Dermis blood vessel endothelial cell (primary cell): ENCODE measurements at regions not wholly inside any gene's neighbourhood (a gene's known extent, or its start where the extent isn't known, plus 50 kb on each side); places are given as distances from the start of the nearest gene placed in this dataset.

ENCODE experiments used
- DNase-seq: peaks from one replicate; pipeline ENCODE4 v3.0.0; 2010

DNA sequence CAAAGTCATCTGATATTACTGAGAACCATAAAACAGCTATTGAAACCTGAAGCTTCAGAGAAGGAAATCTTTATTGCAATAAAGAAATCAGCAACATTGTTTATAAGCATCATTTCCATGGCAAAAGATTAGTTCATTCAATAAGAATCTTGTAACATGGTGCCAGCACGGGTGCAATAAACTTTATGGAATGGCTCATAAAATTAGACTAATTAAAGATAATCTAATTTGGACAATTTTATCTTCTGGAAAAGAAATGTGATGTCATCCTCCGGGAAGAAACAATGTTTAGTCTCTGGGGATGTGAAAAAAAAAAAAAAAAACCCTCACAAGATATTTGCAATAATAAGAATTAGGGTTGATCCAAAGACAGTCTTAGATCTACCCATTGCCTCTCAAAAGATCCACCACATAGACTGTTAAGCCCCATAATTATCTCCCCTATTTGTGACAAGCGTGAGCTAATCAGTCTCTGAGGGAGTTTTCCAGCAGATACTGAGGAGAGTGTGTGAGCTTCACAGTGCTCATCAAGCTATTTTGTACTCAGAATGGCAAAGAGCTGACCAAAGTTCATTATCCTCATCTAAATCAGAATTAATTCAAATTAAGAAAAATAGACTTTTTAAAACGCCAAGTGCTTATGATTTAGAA, 297.0 kb upstream of the EDNRB start:
- no peak for DNase-seq

DNA sequence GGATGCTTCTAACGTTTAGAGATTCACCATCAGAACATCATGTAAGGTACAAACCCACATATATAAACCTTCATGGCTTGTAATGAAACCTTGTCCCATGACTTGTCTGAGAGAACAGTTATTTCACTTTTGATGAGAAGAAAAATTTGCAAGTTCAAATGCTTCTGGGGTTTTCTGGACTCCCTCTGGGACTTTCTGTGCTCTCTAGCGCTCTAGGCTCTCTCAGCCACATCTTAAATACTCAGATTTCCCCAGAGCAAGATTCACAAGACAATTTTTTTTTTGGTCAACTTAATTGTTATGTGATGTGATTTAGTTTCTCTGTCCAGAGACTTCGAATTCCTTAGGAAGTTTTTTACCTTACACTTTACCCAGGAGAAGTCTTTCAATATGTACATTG, 282.8 kb upstream of the EDNRB start:
- DNase-seq, result no peak

DNA sequence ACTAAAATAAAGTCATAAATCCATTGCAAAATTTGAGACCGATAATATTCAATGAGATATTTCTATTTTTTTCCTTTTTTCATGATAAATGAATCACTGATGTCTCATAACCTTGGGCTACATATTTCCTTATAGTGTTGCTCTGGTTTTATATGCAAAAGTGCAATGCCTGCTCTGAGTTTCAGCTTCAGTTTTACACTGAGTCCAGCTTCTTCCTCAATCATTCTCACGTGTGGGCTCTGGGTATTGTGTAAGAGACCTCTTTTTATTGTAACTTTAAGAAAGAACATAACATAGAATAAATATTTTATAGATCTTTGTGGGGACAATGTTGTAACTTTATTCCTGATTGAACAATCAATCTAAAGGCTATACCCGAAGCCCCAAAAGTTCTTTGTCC, 280.2 kb upstream of the EDNRB start:
- DNase-seq, result no peak

DNA sequence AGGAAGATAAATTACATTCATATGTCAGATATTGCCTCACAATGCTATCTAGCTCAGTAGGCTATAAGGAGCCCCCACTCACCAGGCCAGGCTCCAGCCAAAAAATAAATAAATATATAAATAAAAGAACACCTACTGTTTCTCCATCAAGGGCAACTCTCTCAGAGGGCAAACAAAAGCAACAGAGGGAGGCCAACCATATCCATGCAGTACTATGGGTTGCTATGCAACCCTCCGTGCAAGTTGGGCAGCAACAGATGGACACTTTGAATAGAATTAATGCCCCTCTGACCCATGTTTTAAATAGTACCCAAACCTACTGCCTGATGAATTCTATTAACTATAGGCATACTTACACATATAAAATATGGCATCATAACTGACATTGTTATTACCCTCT, 279.8 kb upstream of the EDNRB start:
- DNase-seq, result no peak

DNA sequence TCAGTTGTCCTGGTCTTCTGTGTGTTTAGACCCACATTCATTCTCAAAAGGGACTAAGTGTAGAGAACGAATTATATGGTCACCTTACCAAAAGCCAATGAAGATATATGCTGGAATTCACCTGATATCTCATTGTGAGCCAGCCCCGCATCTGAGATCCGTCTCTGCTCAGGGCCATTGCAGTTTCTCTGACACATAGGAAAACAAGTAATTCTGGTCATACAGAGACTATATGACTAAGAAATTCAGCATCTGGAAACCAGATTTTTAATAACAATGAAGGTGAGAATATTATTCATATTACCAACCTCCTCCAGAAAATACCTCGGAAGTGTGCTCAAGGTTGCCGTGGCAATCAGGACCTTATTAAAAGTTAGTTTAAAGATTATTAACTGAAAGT, 278.6 kb upstream of the EDNRB start:
- no peak for DNase-seq

DNA sequence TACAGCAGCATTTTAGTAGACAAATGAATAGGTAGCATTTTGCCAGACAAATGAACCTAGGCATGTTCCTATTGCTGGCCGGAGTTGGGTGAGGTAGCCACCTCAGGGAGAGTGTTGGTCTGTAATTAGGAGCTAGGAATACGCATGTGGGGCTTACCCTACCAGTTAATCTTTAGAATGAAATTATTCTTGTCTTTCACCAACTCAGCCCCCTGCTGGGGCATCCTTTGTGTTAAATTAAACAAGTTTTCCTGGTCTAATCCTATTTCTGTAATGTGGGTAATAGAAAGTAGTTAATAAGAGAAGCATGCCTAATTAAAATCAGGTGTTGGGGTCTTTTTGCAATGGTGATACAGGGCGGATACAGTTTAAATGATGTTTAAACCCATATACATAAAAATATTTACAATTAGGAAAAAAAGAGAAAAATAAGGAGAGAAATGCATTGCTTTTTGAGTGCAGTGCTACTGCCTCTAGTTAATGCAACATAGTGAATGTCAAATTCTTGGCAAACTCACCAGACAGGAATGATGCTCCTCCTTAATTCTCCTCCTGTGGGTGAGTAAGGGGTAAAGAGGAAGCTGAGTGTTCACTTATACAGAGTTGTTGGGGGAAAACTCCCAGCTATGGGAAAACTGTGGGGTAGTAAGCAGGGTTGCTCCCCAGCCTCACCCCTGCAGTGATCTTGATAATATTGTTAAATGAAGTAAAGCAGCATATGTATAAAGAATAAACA, 276.4 kb upstream of the EDNRB start:
- no peak for DNase-seq

DNA sequence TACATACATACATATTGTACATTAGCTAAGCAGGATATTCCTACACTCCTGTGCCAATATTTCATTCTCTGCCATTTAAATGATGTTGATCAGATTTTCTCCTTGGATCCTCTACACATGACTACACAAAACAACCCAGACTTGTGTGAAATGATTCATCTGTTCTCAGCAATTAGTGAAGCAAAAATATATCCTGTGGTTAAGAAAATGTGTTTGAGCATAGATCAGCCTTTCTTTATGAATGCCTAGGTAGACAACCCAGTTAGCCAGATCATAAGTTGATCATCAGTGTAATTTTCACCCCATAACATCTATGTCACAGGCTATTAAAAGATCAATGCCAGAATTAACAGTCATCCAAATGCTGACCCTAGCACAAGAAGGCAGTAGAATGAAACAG, 275.2 kb upstream of the EDNRB start:
- no peak for DNase-seq

DNA sequence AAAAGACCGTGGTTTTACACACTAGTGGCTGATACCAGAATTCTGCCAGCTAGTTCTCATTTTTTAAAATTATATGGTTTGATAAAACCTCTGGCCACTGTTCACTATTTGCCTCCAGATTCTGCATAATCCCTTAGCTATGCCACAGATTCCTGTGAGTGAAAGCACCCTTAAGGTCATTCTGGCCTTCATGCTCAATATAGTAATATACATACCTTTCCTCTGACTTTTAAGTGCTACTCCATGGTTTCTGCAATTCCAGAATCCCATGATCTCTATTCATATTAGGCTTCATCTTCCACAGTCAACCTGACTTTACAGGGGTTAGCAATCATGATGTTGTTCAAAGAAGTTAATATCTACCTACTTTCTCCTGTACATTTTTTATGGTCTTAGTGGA, 274.1 kb upstream of the EDNRB start:
- DNase-seq, result no peak

DNA sequence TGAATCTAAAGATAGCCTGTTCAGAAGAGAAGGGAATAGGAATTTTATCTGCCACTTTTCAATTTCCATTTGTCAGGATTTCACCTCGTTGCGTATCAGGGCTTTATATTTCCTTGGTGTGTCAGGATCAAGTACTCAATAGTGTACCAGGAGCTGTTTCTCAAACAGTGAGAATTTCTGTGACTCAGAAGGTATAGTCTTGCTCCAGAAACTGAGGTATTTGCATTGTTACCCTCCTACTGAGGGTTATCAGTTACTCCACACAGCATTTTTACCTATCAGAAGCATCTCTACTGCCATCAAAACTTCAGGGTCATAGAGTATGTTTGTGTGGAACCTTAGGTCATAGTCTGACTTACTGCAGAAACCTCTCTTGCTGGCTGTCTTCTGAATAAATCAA, 271.7 kb upstream of the EDNRB start:
- no peak for DNase-seq

DNA sequence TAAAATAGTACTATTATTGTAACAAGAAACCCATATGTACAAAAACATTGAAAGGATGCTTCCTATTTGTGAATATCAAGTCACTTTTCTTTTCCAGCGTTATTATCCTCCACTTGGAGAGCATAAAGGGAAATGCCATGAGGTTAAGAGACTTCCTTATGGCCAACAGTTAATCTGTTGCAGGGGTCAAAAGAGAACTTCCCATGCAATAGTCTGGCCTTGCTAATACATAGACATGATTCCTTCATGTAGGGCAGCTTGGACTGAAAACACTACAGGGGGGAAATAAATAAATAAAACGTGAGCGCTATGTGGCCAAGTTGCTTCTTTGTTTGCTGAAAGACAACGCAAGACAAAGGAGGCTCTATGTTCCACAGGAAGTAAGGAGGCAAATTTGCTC, 269.1 kb upstream of the EDNRB start:
- peak; percentile 47 for DNase-seq

DNA sequence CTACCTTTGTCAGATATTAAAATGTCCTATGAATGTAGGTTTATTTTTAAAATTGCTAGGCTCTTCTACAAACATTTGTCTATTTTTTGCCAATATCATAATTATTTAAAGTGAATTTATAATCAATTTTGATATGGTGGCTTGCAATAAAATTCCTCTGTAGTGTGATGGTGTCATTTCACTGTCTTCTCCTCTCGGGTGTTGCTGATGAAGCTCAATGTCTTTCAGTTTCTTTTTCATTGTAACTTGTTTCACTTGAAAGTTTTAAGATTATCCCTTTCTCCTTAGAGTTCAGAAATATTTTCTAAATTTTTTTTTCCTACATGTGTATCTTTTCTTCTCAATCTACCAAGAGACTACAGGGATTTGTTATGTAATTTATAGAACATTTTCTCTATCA, 267.1 kb upstream of the EDNRB start:
- DNase-seq, result no peak

DNA sequence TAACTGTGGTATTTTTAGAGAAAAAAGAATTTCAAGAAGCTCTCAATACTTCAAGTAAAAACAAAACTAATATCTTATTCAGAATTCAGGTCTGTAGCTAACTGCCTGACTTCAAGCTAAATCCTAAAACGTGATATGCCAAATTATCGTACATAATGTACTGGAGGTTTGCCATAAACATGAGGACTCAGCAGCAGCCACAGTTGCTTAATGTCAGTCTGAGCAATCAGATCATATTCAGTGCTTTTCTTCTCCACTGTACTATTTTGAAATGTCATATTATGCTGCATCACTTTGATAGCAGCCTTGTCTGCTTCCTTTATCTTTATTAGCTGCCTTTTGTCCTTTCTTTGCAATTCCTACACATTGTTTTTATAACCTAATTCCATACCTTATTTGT, 265.1 kb upstream of the EDNRB start:
- DNase-seq, result no peak

DNA sequence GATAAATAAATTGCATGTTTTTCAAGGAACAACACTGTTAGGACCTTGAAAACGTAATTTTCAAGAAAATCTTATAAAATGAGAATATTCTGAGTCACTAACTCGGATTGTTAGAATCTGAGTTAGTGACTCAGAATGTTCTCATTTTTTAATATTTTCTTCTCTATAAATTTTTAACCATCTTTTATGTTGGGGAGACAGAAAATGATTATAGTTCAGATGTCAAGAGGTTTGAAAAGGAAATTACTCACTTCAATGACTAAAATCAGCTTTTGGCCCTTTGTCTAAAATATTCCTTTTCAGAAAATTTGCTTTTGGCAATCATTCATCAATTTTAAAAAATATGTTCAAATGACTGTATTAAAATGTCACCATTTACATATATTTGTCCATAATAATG, 264.2 kb upstream of the EDNRB start:
- DNase-seq, result no peak

DNA sequence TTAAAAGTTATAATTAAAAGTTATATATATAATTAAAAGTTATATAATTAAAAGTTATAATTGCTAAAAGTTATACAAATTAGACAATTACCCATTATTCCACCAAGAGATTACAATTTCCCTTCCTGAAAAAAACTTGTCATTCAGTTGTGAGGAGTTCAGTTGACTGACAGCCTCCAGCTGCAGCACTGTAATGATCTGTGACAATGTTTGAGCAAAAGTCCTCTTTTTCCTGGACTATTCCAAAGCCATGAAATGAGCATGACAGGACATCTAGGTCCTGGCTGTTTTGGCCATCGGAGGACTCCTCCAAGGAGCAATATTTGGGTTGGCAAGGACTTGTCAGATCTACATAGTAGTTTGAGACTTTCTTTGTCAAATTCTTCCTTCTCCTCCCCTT, 258.7 kb upstream of the EDNRB start:
- DNase-seq, result no peak

DNA sequence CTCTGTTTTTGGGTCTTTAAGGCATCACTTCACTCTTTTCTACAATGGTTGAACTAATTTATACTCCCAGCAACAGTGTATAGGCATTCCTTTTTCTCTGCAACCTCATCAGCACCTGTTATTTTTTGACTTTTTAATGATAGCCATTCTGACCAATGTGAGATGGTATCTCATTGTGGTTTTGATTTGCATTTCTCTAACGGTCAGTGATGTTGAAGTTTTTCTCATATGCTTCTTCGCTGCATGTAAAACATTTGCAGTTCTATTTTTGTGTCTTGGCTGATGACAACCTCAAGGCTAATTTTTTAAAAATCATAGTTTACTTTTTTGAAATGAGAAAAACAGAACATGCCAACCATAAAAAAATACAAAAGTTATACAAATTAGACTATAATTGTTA, 258.2 kb upstream of the EDNRB start:
- no peak for DNase-seq

DNA sequence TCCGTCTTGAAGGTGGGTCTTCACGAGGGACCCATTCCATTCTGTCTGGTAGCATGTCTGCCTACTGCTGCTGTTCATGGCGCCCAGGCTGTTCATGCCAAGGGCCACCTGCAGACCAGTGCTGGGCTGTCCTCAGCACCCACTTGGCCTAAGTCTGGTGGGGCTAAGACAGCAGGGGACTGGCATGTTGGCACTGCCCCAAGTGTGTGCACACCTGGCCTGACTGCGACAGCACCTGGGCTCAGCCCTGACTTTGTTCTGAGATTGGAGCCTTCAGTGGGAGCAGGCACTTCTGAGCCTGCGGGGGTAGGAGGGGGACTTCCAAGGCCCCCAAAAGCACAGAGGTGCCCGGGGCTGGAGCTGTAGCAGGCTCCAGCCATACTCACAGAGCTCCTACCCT, 250.8 kb upstream of the EDNRB start:
- DNase-seq, result no peak

DNA sequence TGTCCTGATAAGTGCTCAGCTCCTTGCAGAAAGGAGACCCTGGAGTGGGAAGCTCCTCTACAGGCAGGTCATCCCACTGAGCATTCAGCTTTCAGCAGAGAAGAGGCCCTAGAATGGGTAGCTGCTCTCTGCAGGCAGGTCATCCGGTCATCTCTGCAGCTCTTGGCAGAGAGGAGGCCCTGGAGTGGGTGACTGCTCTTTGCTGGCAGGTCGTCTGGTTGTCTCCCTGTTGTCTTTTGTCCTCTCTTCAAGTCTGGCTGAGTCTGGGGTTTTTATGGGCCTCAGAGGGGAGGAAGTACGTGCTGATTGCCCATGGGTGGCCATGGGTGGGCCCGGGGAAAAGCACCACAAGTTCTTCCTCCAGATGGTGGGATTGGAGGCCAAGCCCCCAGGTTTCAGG, 250.3 kb upstream of the EDNRB start:
- no peak for DNase-seq

DNA sequence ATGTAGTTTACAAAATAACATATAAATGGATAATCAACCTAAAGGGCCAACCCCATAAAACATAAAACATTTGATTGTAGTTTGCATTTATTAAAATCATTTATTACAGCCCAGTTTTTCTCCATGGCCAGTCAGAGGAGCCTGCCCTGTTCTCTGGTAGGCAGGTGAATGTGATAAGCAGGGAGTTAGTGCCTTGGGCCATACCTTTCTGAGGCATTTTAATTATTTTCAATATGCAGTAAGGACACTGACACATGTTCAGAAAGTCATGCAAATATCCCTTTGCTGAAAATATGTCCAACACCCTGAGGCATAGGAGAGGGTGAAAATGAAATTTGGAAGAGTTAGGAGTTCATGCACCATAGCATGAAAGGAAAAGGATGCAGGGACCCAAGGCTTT, 242.6 kb upstream of the EDNRB start:
- no peak for DNase-seq

DNA sequence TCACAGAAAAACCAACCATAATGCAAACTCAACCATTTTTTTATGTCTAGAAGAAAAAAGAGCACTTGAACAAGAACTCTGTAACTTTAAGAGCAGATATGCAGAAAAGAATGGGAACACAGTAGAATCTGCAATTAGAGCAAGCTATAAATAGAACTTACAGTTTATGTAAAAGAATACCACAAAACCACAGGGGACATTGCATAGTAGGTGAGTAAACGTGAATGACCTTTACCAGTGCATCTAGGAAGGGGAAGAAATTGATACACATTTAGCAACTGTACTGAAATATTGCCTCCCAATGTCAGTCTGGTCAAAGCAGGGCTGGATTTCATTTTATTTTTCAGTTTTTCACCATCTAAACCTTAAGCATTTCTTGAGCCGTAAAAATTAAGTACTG, 242.2 kb upstream of the EDNRB start:
- no peak for DNase-seq

DNA sequence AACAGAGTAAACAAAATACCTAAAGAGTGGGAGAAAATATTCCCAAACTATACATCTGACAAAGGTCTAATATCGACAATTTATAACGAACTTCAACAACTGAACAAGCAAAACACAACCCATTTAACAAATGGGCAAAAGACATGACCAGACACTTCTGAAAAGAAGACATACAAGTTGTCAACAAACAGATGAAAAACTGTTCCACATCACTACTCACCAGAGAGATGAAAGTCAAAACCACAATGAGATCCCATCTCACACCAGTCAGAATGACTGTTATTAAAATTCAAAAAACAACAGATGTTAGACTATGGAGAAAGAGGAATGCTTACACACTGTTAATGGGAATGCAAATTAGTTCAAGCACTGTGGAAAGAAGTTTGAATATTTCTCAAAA, 233.8 kb upstream of the EDNRB start:
- no peak for DNase-seq

DNA sequence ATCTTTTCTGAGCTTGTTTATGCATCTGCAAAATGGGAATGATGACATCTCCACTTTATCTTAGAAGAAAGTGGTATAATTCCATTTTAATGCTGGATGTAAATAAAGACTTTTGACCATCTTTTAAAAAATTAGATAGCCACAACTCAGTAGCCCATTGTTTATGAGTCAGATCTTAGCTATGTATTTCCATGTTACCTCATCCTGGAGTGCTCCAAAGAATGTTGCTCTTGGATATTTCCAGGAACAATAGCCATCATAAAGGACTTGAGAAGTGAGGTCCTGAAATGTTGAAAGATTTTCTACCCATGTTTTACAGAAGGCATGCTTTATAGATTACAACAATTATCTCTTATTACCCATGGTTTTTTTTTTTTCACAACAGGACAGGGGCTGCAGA, 229.3 kb upstream of the EDNRB start:
- peak; percentile 87 for DNase-seq

DNA sequence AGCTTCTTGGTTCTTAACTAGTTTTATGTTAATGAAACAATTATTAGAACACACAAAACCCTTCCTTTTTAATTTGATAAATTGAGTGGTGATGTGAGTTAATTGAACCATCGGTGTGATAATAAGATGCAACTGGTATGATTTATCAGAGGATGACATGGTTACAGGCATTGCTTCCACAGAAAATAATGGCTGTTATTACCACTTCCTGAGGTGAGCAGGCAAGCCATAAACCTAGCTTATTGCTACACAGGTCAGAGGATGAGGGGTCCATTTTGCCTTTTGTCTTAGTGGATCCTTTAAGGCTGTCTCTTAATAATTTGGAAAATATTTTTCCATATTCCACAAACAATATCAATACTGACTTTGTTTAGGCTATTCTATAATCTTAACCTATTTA, 226.6 kb upstream of the EDNRB start:
- no peak for DNase-seq

DNA sequence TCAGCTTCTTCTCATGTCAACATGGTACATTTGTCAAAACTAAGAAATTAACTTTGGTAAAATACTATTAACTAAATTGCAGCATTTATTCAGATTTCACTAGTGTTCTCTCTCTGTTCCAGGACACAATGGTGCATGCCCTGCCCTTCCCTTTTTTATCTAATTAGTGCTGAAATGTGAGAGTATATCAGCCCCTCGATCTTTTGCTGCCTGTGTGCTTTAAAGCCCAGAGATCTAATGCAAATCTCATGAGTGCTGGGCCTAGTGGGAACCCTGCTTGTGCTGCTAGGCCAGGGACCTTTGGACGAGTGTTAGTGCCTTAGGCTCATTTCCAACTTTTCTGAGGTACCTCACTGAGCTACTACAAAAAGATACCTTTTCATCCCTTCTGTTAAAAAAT, 221.1 kb upstream of the EDNRB start:
- DNase-seq, result no peak

DNA sequence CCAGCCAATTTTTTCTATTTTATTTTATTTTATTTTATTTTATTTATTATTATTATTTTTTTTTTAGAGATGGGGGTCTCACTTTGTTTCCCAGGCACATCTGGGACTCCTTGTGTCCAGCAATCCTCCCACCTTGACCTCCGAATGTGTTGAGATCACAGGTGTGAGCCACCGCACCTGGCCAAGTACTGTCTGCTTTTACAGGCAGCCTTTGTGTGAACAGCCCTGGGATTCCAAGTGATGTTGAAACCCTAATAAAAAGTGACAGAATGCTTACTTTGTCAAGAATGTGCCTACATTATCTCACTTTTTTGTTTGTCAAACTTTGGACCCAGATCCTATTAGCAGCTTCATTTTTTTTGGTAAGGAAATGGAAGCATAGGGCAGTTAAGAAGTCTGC, 220.1 kb upstream of the EDNRB start:
- no peak for DNase-seq
